Mesothelial cell of epicardium (in vitro differentiated cells): ENCODE measurements at regions not wholly inside any gene's neighbourhood (a gene's known extent, or its start where the extent isn't known, plus 50 kb on each side); places are given as distances from the start of the nearest gene placed in this dataset.

Experiments used
- DNase-seq, 2 experiments: peaks; one replicate each; pipeline ENCODE4 v3.0.0; 2021; ENCODE audit warnings: low spot score in 2 of 2; ENCODE audit not compliant: unreplicated experiment in 2 of 2
- H3K27ac Mint-ChIP-seq: 2 replicates; pipeline ENCODE4 v1.8.0; 2021; ENCODE audit warnings: mixed read lengths
- H3K27me3 Mint-ChIP-seq: 2 replicates; pipeline ENCODE4 v1.8.0; 2021; ENCODE audit warnings: low read depth, mixed read lengths
- H3K36me3 Mint-ChIP-seq: 2 replicates; pipeline ENCODE4 v1.8.0; 2021; ENCODE audit warnings: mixed read lengths
- H3K4me1 Mint-ChIP-seq: 2 replicates; pipeline ENCODE4 v1.8.0; 2021; ENCODE audit warnings: mixed read lengths
- H3K4me3 Mint-ChIP-seq: 2 replicates; pipeline ENCODE4 v1.8.0; 2021; ENCODE audit warnings: mild to moderate bottlenecking, moderate library complexity, mixed read lengths
- H3K9me3 Mint-ChIP-seq: 2 replicates; pipeline ENCODE4 v1.8.0; 2021; ENCODE audit warnings: mixed read lengths
- CTCF ChIP-seq: fragments of 200-600 bp; sonication (generic); IDR thresholded peaks from one replicate; pipeline ENCODE4 v1.5.0; 2021; ENCODE audit warnings: antibody characterized with exemption; ENCODE audit not compliant: unreplicated experiment

- no peak overlapping the region for H3K4me3 Mint-ChIP-seq
- no peak for DNase-seq
- peaks cover 6% of the 10 kb centered on the region for H3K4me1 Mint-ChIP-seq
- H3K36me3 Mint-ChIP-seq = no peaks in the 10 kb centered on the region
- peaks cover 6% of the 10 kb centered on the region for H3K9me3 Mint-ChIP-seq
- no peak for TF ChIP-seq CTCF
- no peak overlapping the region for H3K27ac Mint-ChIP-seq
- no peaks in the 10 kb centered on the region for H3K27me3 Mint-ChIP-seq
These were observed 779.6 kb upstream of the ADGRL2 start for GRCh38 chr1:81021134-81021533.

DNA sequence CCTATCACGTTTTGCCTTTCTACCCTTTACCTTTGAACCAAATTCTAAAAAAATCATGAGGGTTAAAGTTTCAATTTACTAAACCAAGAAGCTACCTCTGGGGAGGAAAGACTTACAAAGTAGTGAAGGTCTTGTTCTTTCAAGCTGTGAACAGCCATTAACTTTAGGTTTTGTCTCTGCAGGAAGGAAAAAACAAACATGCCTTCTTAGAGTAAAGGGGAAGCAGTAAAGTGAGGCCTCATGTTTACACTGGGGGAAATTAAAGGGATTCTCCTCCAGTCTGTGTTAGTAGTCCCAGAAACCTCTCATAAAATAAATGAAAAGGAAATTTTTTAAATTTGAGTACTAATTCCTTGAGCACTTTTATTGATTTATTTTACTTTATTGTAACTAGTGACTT lies 780.2 kb upstream of the ADGRL2 start:
- Mint-ChIP-seq H3K4me3 (no peak overlapping the region), H3K27ac (no peak overlapping the region), H3K4me1 (peaks cover 6% of the 10 kb centered on the region), H3K27me3 (no peaks in the 10 kb centered on the region), H3K9me3 (peaks cover 4% of the 10 kb centered on the region), H3K36me3 (no peaks in the 10 kb centered on the region)
- no peak for TF ChIP-seq CTCF
- no peak for DNase-seq

DNA sequence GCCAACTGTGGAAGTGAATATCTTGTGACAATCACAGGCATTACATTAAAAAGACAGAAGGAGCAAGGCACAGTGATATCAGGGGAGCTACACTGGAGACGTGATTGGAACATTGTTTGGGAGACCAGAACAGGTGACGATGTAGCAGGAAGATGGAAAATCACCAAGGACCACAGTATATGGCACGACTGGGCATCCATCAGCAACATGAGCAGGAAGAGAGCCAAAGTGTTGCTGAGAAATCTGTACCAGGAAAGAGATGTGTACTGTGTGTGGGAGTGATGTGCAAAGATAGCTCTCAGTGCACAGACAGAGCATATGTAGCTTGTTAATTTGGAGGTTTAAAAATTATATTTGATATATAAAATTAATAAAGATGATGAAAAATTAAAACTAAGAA lies 790.6 kb upstream of the ADGRL2 start:
- H3K9me3 Mint-ChIP-seq = peaks cover 21% of the 10 kb centered on the region
- H3K4me1 Mint-ChIP-seq = peaks cover 3% of the 10 kb centered on the region
- H3K27ac Mint-ChIP-seq = no peak overlapping the region
- TF ChIP-seq CTCF = no peak
- H3K36me3 Mint-ChIP-seq = no peaks in the 10 kb centered on the region
- H3K4me3 Mint-ChIP-seq = no peak overlapping the region
- no peaks in the 10 kb centered on the region for H3K27me3 Mint-ChIP-seq
- DNase-seq = no peak

DNA sequence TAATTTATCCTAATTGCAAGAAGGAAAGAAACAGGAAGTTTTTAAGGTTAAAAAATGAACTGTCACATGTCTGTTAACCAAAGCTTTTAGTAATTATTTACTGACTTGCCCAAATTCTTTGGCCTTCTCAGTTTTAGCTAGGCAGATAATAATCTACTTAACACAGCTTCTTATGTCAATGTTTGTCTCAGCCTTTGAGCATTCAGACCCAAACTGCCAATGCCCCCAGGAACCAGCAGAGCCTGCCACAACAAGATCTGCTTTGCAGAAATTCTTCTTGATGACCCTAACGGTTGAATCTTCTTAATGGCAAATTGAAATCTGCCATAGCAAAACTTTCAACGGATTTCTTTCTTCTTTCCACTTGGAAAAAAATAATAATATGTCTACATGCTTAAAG lies 792.4 kb upstream of the ADGRL2 start:
- no peak for TF ChIP-seq CTCF
- H3K4me1 Mint-ChIP-seq = peaks cover 3% of the 10 kb centered on the region
- H3K27ac Mint-ChIP-seq = no peak overlapping the region

DNA sequence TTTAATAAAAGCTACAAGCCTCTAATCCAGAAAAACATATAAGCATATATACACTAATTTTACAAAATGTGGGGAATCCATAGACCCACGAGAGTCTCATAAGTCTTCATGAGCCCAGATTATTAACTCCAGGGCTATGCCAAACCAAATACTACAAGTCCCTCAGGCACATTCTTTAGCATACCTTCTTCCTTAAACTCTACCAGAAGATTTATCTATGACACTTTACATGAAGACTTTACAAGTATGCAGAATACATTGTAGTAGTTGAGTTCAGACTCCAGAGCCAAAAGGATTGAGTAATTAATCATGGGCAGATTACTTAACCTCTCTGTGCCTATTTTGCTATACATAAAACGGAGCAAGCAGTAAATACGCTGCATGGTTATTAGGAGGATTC lies 793.7 kb upstream of the ADGRL2 start:
- Mint-ChIP-seq H3K27me3 (no peaks in the 10 kb centered on the region), H3K36me3 (no peaks in the 10 kb centered on the region), H3K9me3 (peaks cover 15% of the 10 kb centered on the region)

More for the DNA sequence above, 792.4 kb upstream of the ADGRL2 start:
- H3K36me3 Mint-ChIP-seq = no peaks in the 10 kb centered on the region
- DNase-seq = no peak
- H3K4me3 Mint-ChIP-seq = no peak overlapping the region
- no peaks in the 10 kb centered on the region for H3K27me3 Mint-ChIP-seq
- peaks cover 21% of the 10 kb centered on the region for H3K9me3 Mint-ChIP-seq

More for the DNA sequence above, 793.7 kb upstream of the ADGRL2 start:
- TF ChIP-seq CTCF = no peak
- H3K4me1 Mint-ChIP-seq = peaks cover 3% of the 10 kb centered on the region
- no peak overlapping the region for H3K4me3 Mint-ChIP-seq
- DNase-seq = no peak
- H3K27ac Mint-ChIP-seq = no peak overlapping the region
